CD4-positive, alpha-beta T cell treated with Interleukin-6 at 100 ng/mL for 8 hours (primary cell): ENCODE measurements at regions not wholly inside any gene's neighbourhood (a gene's known extent, or its start where the extent isn't known, plus 50 kb on each side); places are given as distances from the start of the nearest gene placed in this dataset.
"Not testable (repeated sequence)": the region's sequence is repeated elsewhere in the genome, so short reads cannot be mapped to it uniquely, and the experiment has no call there.

Experiments
- DNase-seq: peaks from one replicate; pipeline ENCODE4 v3.0.0-alpha.2; 2020; ENCODE audit warnings: mixed read lengths, low spot score

- no peak for DNase-seq
Observed at GRCh38 chr9:106443520-106443919, 419.4 kb upstream of the ZNF462 start.

- DNase-seq, result no peak
Observed at GRCh38 chr9:106445107-106445506, 417.9 kb upstream of the ZNF462 start.

- DNase-seq, result no peak
Observed at GRCh38 chr9:106449336-106449927, 413.5 kb upstream of the ZNF462 start.

- no peak for DNase-seq
Observed at GRCh38 chr9:106450549-106450948, 412.4 kb upstream of the ZNF462 start.

GRCh38 chr9:106451223-106451622 is 411.7 kb upstream of the ZNF462 start:
- no peak for DNase-seq

GRCh38 chr9:106456581-106456980 is 406.4 kb upstream of the ZNF462 start:
- DNase-seq, result no peak

- no peak for DNase-seq
Observed at GRCh38 chr9:106467113-106467864, 395.7 kb upstream of the ZNF462 start.

- no peak for DNase-seq
Observed at GRCh38 chr9:106467865-106468164, 395.2 kb upstream of the ZNF462 start.

- no peak for DNase-seq
Observed at GRCh38 chr9:106468431-106468830, 394.5 kb upstream of the ZNF462 start.

- DNase-seq, result no peak
Observed at GRCh38 chr9:106478312-106478711, 384.7 kb upstream of the ZNF462 start.

- no peak for DNase-seq
Observed at GRCh38 chr9:106478727-106479126, 384.2 kb upstream of the ZNF462 start.

- DNase-seq, result no peak
Observed at GRCh38 chr9:106479679-106480078, 383.3 kb upstream of the ZNF462 start.

- DNase-seq, result no peak
Observed at GRCh38 chr9:106481013-106481609, 381.9 kb upstream of the ZNF462 start.

GRCh38 chr9:106482733-106483132 is 380.2 kb upstream of the ZNF462 start:
- DNase-seq, result no peak

- no peak for DNase-seq
Observed at GRCh38 chr9:106486685-106487084, 376.3 kb upstream of the ZNF462 start.

GRCh38 chr9:106487266-106487665 is 375.7 kb upstream of the ZNF462 start:
- DNase-seq, result no peak

GRCh38 chr9:106492126-106492525 is 370.8 kb upstream of the ZNF462 start:
- not testable (repeated sequence) for DNase-seq

GRCh38 chr9:106500171-106500570 is 362.8 kb upstream of the ZNF462 start:
- DNase-seq, result no peak

- DNase-seq, result not testable (repeated sequence)
Observed at GRCh38 chr9:106501210-106501609, 361.8 kb upstream of the ZNF462 start.

GRCh38 chr9:106502930-106503329 is 360.0 kb upstream of the ZNF462 start:
- no peak for DNase-seq

GRCh38 chr9:106503759-106504158 is 359.2 kb upstream of the ZNF462 start:
- no peak for DNase-seq

GRCh38 chr9:106526716-106527204 is 336.2 kb upstream of the ZNF462 start:
- DNase-seq, result no peak

- DNase-seq, result no peak
Observed at GRCh38 chr9:106528158-106528557, 334.8 kb upstream of the ZNF462 start.
